Upper lobe of right lung (tissue), 1 donor: ENCODE measurements at regions not wholly inside any gene's neighbourhood (a gene's known extent, or its start where the extent isn't known, plus 50 kb on each side); places are given as distances from the start of the nearest gene placed in this dataset.

ENCODE experiments used
- ATAC-seq: fragments of 200-7000 bp; cut with Tn5 transposase; one replicate; pipeline ENCODE4 v1.9.1; 2020; ENCODE audit warnings: mild to moderate bottlenecking, moderate library complexity
- DNase-seq: peaks from one replicate; pipeline ENCODE4 v3.0.0-alpha.2; 2020
- H3K27ac ChIP-seq: fragments of 200-600 bp; one replicate; pipeline ENCODE4 v1.8.0; 2022
- H3K27me3 ChIP-seq: fragments of 200-600 bp; one replicate; pipeline ENCODE4 v1.8.0; 2022; ENCODE audit warnings: mild to moderate bottlenecking
- H3K36me3 ChIP-seq: fragments of 200-600 bp; one replicate; pipeline ENCODE4 v1.8.0; 2022
- H3K4me1 ChIP-seq: fragments of 200-600 bp; one replicate; pipeline ENCODE4 v1.8.0; 2022
- H3K4me3 ChIP-seq: fragments of 200-600 bp; one replicate; pipeline ENCODE4 v1.8.0; 2022; ENCODE audit warnings: mild to moderate bottlenecking
- H3K9me3 ChIP-seq: fragments of 200-600 bp; one replicate; pipeline ENCODE4 v1.8.0; 2022
- intact Hi-C: fragments of 100-400 bp; cut with DNase I; formaldehyde crosslinking; loops from one replicate; pipeline ENCODE4 v1.11.0; 2022
- TF ChIP-seq, protein P1 (sequence below): fragments of 200-600 bp; IDR thresholded peaks from one replicate; pipeline ENCODE4 v1.8.0; 2022; ENCODE audit warnings: antibody characterized with exemption
- donor health status: DM: no; HTN: yes; CAD: no; lungs with severe emphysema.

DNA sequence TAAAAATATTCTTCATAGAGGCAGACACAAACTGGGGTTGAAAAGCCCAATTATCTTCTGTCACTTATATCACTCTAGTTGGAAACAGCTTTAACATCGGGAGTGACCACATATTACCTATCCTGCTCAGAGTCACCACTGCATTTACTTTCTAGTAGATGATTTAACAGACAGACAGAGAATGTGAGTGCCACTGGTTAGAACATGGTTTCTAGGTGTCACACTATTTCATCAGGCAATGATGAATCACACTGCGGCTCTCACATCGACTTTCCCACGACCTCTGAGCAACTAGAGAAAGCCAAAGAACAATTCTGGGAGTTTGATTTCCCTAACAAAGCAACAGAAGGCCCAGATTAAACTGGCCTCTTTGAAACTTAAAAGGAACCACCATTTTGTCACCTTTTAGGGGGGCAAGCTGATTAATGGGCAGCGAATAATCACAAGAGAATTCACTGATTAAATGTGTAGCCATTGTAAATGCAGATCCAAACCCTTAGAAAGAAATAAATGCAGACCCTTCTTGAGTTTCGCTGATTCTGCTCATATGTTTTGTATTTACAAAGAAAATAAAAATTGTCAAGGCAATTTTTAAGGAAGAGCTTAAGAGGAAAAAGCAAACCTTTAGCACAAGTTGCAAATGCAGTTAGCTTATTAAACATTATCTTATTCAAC is 112.6 kb upstream of the KBTBD8 start:
- ATAC-seq: no peak
- DNase-seq: no peak
- no peak overlapping the region for H3K27ac ChIP-seq
- H3K4me1 ChIP-seq: no peaks in the 10 kb centered on the region
- TF ChIP-seq, protein P1, sequence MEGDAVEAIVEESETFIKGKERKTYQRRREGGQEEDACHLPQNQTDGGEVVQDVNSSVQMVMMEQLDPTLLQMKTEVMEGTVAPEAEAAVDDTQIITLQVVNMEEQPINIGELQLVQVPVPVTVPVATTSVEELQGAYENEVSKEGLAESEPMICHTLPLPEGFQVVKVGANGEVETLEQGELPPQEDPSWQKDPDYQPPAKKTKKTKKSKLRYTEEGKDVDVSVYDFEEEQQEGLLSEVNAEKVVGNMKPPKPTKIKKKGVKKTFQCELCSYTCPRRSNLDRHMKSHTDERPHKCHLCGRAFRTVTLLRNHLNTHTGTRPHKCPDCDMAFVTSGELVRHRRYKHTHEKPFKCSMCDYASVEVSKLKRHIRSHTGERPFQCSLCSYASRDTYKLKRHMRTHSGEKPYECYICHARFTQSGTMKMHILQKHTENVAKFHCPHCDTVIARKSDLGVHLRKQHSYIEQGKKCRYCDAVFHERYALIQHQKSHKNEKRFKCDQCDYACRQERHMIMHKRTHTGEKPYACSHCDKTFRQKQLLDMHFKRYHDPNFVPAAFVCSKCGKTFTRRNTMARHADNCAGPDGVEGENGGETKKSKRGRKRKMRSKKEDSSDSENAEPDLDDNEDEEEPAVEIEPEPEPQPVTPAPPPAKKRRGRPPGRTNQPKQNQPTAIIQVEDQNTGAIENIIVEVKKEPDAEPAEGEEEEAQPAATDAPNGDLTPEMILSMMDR: no peak
- intact Hi-C loops: no loop called here
- no peak overlapping the region for H3K4me3 ChIP-seq
- H3K27me3 ChIP-seq: no peaks in the 10 kb centered on the region
- no peaks in the 10 kb centered on the region for H3K9me3 ChIP-seq
- H3K36me3 ChIP-seq: no peaks in the 10 kb centered on the region

DNA sequence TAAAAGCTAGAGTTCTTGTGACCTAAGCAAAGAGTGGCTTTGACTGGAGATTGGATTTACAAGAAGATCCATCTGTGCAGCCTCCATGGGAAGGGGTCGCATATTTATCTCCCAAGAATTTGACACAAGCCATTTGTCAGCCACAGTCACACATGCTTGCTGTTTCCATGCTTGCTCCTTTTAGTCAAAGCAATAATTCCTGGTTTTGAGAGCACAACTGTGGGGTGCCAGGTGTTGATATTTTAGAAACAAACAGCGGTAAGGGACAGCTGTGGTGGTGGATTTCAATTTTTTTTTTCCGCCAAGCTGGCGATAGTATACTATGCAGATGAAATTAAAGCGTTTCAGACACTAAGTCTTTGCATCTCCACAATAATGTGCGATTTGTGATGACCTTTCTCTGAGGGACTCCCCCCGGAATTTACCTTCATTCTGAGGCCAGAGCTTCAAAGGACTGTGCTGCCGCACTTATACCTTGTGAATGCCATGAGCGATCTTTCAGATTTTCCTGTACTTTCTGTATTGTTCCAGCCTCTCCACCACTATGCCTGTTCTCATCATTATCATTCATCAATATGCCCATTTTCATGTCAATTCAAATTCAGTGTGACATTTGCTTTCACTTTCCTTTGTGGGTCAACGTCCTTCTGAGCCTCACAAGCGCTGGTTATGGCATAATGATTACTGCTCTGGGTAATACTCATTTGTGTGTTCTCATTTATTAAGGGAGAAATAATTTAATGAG is 108.2 kb upstream of the KBTBD8 start:
- H3K27ac ChIP-seq: no peak overlapping the region
- intact Hi-C loops: no loop called here
- TF ChIP-seq, protein P1: no peak
- no peak overlapping the region for H3K4me3 ChIP-seq
- ATAC-seq (no peak), DNase-seq (no peak)
- H3K36me3 ChIP-seq: no peaks in the 10 kb centered on the region
- no peaks in the 10 kb centered on the region for H3K27me3 ChIP-seq
- no peaks in the 10 kb centered on the region for H3K9me3 ChIP-seq
- no peaks in the 10 kb centered on the region for H3K4me1 ChIP-seq

DNA sequence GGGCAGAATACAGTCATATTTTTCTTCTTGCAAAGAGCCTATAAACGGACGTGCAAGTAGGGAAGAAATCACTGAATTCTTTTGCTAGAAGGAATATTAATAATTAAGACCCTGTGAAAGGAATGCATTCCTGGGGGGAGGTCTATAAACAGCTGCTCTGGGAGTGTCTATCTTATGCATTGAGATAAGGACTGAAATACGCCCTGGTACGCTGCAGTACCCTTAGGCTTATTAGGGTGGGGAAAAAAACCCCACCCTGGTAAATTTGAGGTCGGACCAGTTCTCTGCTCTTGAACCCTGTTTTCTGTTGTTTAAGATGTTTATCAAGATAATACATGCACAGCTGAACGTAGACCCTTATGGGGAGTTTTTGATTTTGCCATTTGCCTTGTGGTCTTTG is 100.0 kb upstream of the KBTBD8 start:
- H3K4me3 ChIP-seq: no peak overlapping the region
- no peaks in the 10 kb centered on the region for H3K36me3 ChIP-seq
- intact Hi-C loops: no loop called here
- peaks cover 3% of the 10 kb centered on the region for H3K9me3 ChIP-seq
- H3K4me1 ChIP-seq: no peaks in the 10 kb centered on the region
- ATAC-seq: no peak
- DNase-seq: no peak
- H3K27me3 ChIP-seq: no peaks in the 10 kb centered on the region
- no peak overlapping the region for H3K27ac ChIP-seq
- TF ChIP-seq, protein P1: no peak

DNA sequence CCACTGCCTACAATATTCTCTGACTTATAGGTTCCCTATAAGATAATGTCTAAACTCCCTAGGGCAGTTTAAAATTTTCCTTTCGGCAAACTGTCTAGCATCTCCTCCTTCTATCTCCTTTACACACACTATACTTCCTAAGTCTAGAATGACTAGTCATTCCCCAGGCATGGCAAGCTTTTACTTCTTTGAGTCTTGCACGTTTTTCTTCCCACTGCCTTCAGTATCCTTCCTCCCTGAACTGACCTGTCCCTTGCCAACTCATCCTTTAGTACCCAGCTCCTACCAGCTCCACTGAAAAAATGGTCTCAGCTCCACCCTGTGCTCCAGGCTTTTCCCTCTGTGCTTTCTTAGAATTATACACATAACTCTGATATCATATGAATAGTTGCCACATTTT is 93.8 kb upstream of the KBTBD8 start:
- no peak overlapping the region for H3K4me3 ChIP-seq
- ATAC-seq (no peak), DNase-seq (no peak)
- TF ChIP-seq, protein P1: no peak
- peaks cover 3% of the 10 kb centered on the region for H3K9me3 ChIP-seq
- H3K4me1 ChIP-seq: no peaks in the 10 kb centered on the region
- no peak overlapping the region for H3K27ac ChIP-seq
- intact Hi-C loops: no loop called here
- H3K36me3 ChIP-seq: no peaks in the 10 kb centered on the region
- H3K27me3 ChIP-seq: no peaks in the 10 kb centered on the region

DNA sequence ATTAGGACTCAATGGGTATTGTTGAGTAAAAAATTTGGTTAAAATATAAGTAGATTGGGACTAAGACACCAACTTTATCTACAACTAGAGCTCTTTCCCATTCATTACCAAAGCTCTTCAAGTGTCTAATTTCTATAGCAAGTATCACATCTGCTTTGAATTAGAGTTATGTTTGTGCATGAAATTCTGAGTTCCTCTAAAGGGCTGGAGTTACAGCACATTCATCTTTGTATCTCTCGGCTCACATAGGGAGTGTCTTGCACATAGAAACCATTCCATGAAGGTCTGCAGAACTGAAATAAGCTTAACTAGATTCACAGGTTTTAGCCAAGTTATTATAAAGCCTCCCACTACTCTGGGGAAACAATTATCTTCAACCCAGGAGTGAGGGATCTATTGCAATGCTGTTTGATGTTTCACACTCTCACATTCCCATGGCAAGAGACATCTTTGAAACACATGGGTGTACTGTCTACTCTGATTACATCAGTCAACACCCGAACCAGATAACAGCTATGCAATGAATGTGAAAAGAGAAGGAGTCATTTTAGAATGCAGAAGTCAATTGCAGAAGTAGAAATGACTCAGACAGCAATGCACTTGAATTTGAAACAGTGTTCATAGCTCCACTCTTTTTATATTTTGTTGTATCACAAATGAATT is 93.1 kb upstream of the KBTBD8 start:
- no peaks in the 10 kb centered on the region for H3K27me3 ChIP-seq
- TF ChIP-seq, protein P1: no peak
- H3K4me3 ChIP-seq: no peak overlapping the region
- H3K36me3 ChIP-seq: no peaks in the 10 kb centered on the region
- DNase-seq (no peak), ATAC-seq (peak; percentile 61)
- no peak overlapping the region for H3K27ac ChIP-seq
- intact Hi-C loops: no loop called here
- peaks cover 3% of the 10 kb centered on the region for H3K9me3 ChIP-seq
- H3K4me1 ChIP-seq: no peaks in the 10 kb centered on the region
